Heart right ventricle (tissue), 16 donors: ENCODE measurements at regions not wholly inside any gene's neighbourhood (a gene's known extent, or its start where the extent isn't known, plus 50 kb on each side); places are given as distances from the start of the nearest gene placed in this dataset.

Experiments used
- ATAC-seq, 8 donors: fragments of 200-7000 bp; cut with Tn5 transposase; one replicate each; pipeline ENCODE4 v1.9.1; 2020; ENCODE audit warnings: mild to moderate bottlenecking in 8 of 8, moderate library complexity in 8 of 8, moderate number of reproducible peaks in 1 of 8
- DNase-seq, 2 donors: peaks; one replicate each; pipeline ENCODE4 v3.0.0-alpha.2; 2020
- H3K27ac ChIP-seq, 10 donors: fragments of 200-600 bp; sonication (generic) in 2 of 10; one replicate each; pipeline versions ENCODE4 v1.5.0 to v1.8.0; 2020 to 2022; ENCODE audit warnings: mild to moderate bottlenecking in 3 of 10
- H3K27me3 ChIP-seq, 7 donors: fragments of 200-600 bp; one replicate each; pipeline ENCODE4 v1.8.0; 2021 to 2022; ENCODE audit warnings: mild to moderate bottlenecking in 2 of 7
- H3K36me3 ChIP-seq, 9 donors: fragments of 200-600 bp; sonication (generic) in 1 of 9; one replicate each; pipeline versions ENCODE4 v1.5.0 to v1.8.0; 2020 to 2022; ENCODE audit warnings: mild to moderate bottlenecking in 2 of 9
- H3K4me1 ChIP-seq, 9 donors: fragments of 200-600 bp; sonication (generic) in 1 of 9; one replicate each; pipeline versions ENCODE4 v1.5.0 to v1.8.0; 2020 to 2022; ENCODE audit warnings: mild to moderate bottlenecking in 4 of 9
- H3K4me3 ChIP-seq, 10 donors: fragments of 200-600 bp; sonication (generic) in 2 of 10; one replicate each; pipeline versions ENCODE4 v1.5.0 to v1.8.0; 2020 to 2022; ENCODE audit warnings: mild to moderate bottlenecking in 7 of 10, moderate library complexity in 2 of 10
- H3K9me3 ChIP-seq, 11 donors: fragments of 200-600 bp in 10 of 11; sonication (generic) in 2 of 11; one replicate each; pipeline versions ENCODE4 v1.5.0 to v1.8.0; 2013 to 2022; ENCODE audit warnings: mild to moderate bottlenecking in 2 of 11, control low read depth in 1 of 11, moderate library complexity in 1 of 11
- CTCF ChIP-seq, 9 donors: fragments of 200-600 bp; sonication (generic) in 2 of 9; IDR thresholded peaks; one replicate each; pipeline versions ENCODE4 v1.5.0 to v1.8.0; 2021 to 2022; ENCODE audit warnings: antibody characterized with exemption in 9 of 9, mild to moderate bottlenecking in 5 of 9, moderate library complexity in 1 of 9
- WGBS, 2 donors: extraction: QIAGEN DNeasy Blood & Tissue Kit; methylation state at CpG; one replicate each; pipeline ENCODE4 v1.1.7; 2013; ENCODE audit warnings: inconsistent platforms in 1 of 2; 5-methylcytosine and 5-hydroxymethylcytosine counted together
- intact Hi-C, 10 donors: fragments of 100-400 bp; cut with DNase I; formaldehyde crosslinking; loops; one replicate each; pipeline versions ENCODE4 v1.11.1 to v1.14.2; 2022
- donor health status: Arrhythmogenic right ventricular cardiomyopathy.
- donor health status: ischemic (EF 13 %, LVEDD 7.1; RV severe dilation, severe dysfunction).
- donor health status: healthy with polysubstance abuse.
- donor health status: DM: no; HTN: yes; CAD: no.
- donor health status: DM: no; HTN: no; CAD: no.
- donor health status: ischemic (EF 25% LVEDD 6.9; RV normal size, moderate dysfunction).
- donor health status: ischemic (EF 25% LVEDD 5.7; RV mildly dilated, moderate dysfunction).
- donor health status: healthy.
- donor health status: DM: yes; HTN: yes; CAD: no.
- donor health status: Ischemic cardiomyopathy.
- donor health status: ischemic (EF 35%, LVEDD 5.7; RV mildly dilated, moderate dysfunction).
- donor health status: nonischemic (EF 11% LVEDD 7.7; RV severe dilation, severe dysfunction).
- donor health status: DM: yes; HTN: yes; CAD: no.
- donor health status: PGD.
- donor health status: ischemic (EF 29% LVEDD 5.4; RV normal size, mild dysfunction).
- donor health status: nonischemic (EF 23%, LVEDD 6.1; RV moderate dilation, normal function).

GRCh38 chr13:109945206-109945960 is 159.0 kb upstream of the IRS2 start:
- H3K4me3 ChIP-seq, result no peak overlapping the region
- 78 to 88% methylated on average over 4 of the region's 4 CpGs for WGBS, 2 donors
- H3K9me3 ChIP-seq, result peaks cover 0 to 5% (median 0%) of the 10 kb centered on the region in 11 donors
- DNase-seq (no peak), ATAC-seq (no peak)
- no peak for TF ChIP-seq CTCF (IDR thresholded peaks at IDR 0.05)
- H3K27ac ChIP-seq, result no peak overlapping the region
- intact Hi-C loops, result no loop called here
- H3K27me3 ChIP-seq, result peaks cover 0 to 3% (median 0%) of the 10 kb centered on the region in 7 donors
- no peaks in the 10 kb centered on the region for H3K4me1 ChIP-seq
- H3K36me3 ChIP-seq, result no peaks in the 10 kb centered on the region

- WGBS, 2 donors, result 82 to 89% methylated on average over 7 of the region's 7 CpGs
- intact Hi-C loops, result no loop called here
- peaks cover 0 to 3% (median 0%) of the 10 kb centered on the region in 7 donors for H3K27me3 ChIP-seq
- no peak for TF ChIP-seq CTCF (IDR thresholded peaks at IDR 0.05)
- ATAC-seq (no peak), DNase-seq (no peak)
- no peaks in the 10 kb centered on the region for H3K36me3 ChIP-seq
- H3K4me3 ChIP-seq, result no peak overlapping the region
- no peak overlapping the region for H3K27ac ChIP-seq
- H3K9me3 ChIP-seq, result peaks cover 0 to 5% (median 0%) of the 10 kb centered on the region in 11 donors
- peaks cover 0 to 10% (median 0%) of the 10 kb centered on the region in 9 donors for H3K4me1 ChIP-seq
Observed at GRCh38 chr13:109941951-109942350, 155.6 kb upstream of the IRS2 start.

- Histone ChIP-seq H3K4me1 (peaks cover 0 to 10% (median 0%) of the 10 kb centered on the region in 9 donors), H3K36me3 (no peaks in the 10 kb centered on the region), H3K4me3 (no peak overlapping the region), H3K27ac (no peak overlapping the region), H3K9me3 (peaks cover 0 to 5% (median 0%) of the 10 kb centered on the region in 11 donors), H3K27me3 (peaks cover 0 to 3% (median 0%) of the 10 kb centered on the region in 7 donors)
- intact Hi-C loops, result no loop called here
- no peak for DNase-seq
- no peak for ATAC-seq
- no peak for TF ChIP-seq CTCF (IDR thresholded peaks at IDR 0.05)
- 63 to 69% methylated on average over 2 of the region's 2 CpGs for WGBS, 2 donors
Observed at GRCh38 chr13:109941221-109941620, 154.8 kb upstream of the IRS2 start.

- Histone ChIP-seq H3K27ac (no peak overlapping the region), H3K36me3 (no peaks in the 10 kb centered on the region), H3K4me1 (peaks cover 0 to 10% (median 0%) of the 10 kb centered on the region in 9 donors), H3K4me3 (no peak overlapping the region), H3K9me3 (peaks cover 0 to 5% (median 0%) of the 10 kb centered on the region in 11 donors), H3K27me3 (peaks cover 0 to 3% (median 0%) of the 10 kb centered on the region in 7 donors)
- 76 to 83% methylated on average over 8 of the region's 8 CpGs for WGBS, 2 donors
- intact Hi-C loops, result no loop called here
- DNase-seq (no peak), ATAC-seq (no peak)
- TF ChIP-seq CTCF (IDR thresholded peaks at IDR 0.05), result no peak
Observed at GRCh38 chr13:109940637-109941036, 154.3 kb upstream of the IRS2 start.
